Effector memory CD8-positive, alpha-beta T cell (primary cell): ENCODE measurements at regions not wholly inside any gene's neighbourhood (a gene's known extent, or its start where the extent isn't known, plus 50 kb on each side); places are given as distances from the start of the nearest gene placed in this dataset.

ENCODE experiments used
- ATAC-seq: fragments of 150-1000 bp; cut with Tn5 transposase; replicated peaks from 2 replicates; pipeline ENCODE4 v1.10.0; 2021; ENCODE audit warnings: mild to moderate bottlenecking, moderate library complexity
- DNase-seq, 3 experiments: peaks; one replicate each; pipeline ENCODE4 v3.0.0; 2021
- H3K27ac Mint-ChIP-seq, 2 donors: one replicate each; pipeline ENCODE4 v1.8.0; 2022; ENCODE audit warnings: mild to moderate bottlenecking in 2 of 2, mixed read lengths in 2 of 2, moderate library complexity in 2 of 2
- H3K27me3 Mint-ChIP-seq, 2 donors: one replicate each; pipeline ENCODE4 v1.8.0; 2022; ENCODE audit warnings: mixed read lengths in 2 of 2
- H3K36me3 Mint-ChIP-seq: one replicate; pipeline ENCODE4 v1.8.0; 2022; ENCODE audit warnings: mild to moderate bottlenecking, moderate library complexity, mixed read lengths; ENCODE audit not compliant: insufficient read depth
- H3K4me1 Mint-ChIP-seq, 2 donors: one replicate each; pipeline ENCODE4 v1.8.0; 2022; ENCODE audit warnings: low read depth in 2 of 2, mixed read lengths in 2 of 2
- H3K4me3 Mint-ChIP-seq, 2 donors: one replicate each; pipeline ENCODE4 v1.8.0; 2022; ENCODE audit warnings: mild to moderate bottlenecking in 2 of 2, mixed read lengths in 2 of 2, moderate library complexity in 2 of 2
- H3K9me3 Mint-ChIP-seq, 2 donors: one replicate each; pipeline ENCODE4 v1.8.0; 2022; ENCODE audit warnings: mixed read lengths in 2 of 2

DNA sequence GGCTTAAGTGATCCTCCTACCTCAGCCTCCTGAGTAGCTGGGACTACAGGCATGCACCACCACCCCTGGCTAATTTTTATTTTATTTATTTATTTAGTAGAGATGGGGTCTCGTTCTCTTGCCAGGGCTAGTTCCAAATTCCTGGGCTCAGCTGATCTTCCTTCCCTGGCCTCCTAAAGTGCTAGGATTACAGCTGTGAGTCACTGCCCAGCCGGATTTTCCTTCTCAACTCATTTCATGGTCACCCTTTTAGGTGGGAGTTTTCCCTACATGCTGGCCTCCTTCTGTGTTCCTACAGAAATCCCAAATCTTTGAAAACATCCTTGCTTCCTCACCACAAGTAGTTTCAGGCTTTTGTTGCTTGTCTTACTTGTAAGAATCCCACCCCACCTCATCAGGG, 102.1 kb upstream of the SIAH1 start:
- Mint-ChIP-seq H3K27me3 (peaks cover 5 to 30% of the 10 kb centered on the region in 2 donors), H3K4me1 (no peaks in the 10 kb centered on the region), H3K27ac (no peak overlapping the region), H3K4me3 (no peak overlapping the region), H3K36me3 (no peaks in the 10 kb centered on the region), H3K9me3 (no peaks in the 10 kb centered on the region)
- DNase-seq (no peak), ATAC-seq (no peak)

DNA sequence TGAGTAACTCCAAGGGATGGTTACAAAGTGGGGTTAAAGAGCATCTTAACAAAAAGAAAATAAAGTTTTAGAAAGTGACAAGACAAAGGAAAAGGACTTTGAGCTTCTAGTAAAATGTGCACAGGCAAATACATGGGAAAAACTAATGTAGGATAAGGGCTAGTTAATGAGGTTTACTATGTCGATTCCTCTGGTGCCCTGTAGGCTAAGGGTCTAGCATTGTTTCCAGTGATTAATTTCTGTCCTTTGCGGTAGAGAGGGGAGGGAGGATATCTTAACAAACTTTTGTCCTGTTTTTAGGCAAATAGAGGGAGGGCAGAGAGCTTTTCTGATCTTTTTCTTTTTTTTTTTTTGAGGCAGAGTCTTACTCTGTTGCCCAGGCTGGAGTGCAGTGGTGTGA, 96.6 kb upstream of the SIAH1 start:
- Mint-ChIP-seq H3K36me3 (no peaks in the 10 kb centered on the region), H3K27me3 (peaks cover 6 to 28% of the 10 kb centered on the region in 2 donors), H3K4me1 (no peaks in the 10 kb centered on the region), H3K4me3 (no peak overlapping the region), H3K27ac (no peak overlapping the region), H3K9me3 (no peaks in the 10 kb centered on the region)
- ATAC-seq (no peak), DNase-seq (no peak)

DNA sequence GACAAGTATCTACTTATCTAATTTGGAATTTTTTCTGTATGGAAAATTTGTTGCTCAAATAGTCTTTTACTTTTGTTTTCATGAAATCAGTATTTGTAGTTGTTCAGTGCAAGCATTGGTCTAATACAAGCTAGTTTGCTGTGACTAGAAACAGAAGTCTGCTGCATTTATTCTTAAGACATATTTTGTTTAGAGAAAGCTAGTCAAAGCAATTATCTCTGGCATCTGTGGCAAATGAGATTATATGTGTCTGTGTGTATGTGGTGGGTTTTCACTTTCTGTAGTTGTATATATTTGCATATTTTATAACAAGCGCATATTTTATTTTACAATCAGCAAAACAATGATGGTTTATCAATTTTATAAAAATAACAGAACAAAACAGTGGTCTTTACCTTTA, 96.0 kb upstream of the SIAH1 start:
- ATAC-seq: no peak
- H3K4me3 Mint-ChIP-seq: no peak overlapping the region
- H3K36me3 Mint-ChIP-seq: no peaks in the 10 kb centered on the region
- no peak overlapping the region for H3K27ac Mint-ChIP-seq
- H3K9me3 Mint-ChIP-seq: no peaks in the 10 kb centered on the region
- H3K27me3 Mint-ChIP-seq: peaks cover 6 to 28% of the 10 kb centered on the region in 2 donors
- H3K4me1 Mint-ChIP-seq: no peaks in the 10 kb centered on the region
- no peak for DNase-seq

DNA sequence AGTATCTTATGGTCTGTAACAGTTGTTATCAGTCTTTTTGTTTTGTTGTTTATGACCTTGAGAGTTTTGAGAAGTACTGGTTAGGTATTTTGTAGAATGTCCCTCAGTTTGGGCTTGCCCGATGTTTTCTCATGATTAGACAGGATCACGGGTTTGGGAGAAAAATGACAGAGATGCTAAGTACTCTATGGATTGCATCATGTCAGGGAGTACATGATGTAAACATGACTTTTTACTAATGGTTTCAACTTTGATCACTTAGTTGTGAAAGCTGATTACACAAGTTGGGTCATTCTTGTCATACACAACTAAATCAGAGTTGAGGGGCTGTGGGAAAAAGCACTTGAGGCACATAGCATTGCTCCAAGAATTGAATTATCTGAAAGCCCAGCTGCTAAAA, 94.7 kb upstream of the SIAH1 start:
- DNase-seq: no peak

DNA sequence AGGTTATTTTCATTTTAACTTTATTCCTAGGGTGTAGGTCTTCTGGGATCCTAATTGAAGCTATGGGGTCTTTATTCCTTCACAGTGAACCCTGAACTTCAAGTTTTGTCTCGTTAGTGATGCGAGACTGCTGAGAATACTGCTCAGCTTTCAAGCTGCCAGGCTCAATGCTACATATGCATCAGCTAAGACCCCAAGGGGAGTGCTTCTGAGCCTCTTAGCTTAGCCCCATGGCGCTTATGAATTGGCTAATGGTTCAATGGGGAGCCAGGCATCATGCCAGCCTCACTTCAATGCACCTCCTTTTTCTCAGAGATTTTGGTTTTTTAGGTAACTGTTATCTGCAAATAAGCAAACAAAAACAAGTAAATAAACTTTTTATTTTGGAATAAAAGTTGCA, 94.1 kb upstream of the SIAH1 start:
- no peaks in the 10 kb centered on the region for H3K4me1 Mint-ChIP-seq
- no peak overlapping the region for H3K4me3 Mint-ChIP-seq
- no peak for ATAC-seq

More for the DNA sequence above, 94.7 kb upstream of the SIAH1 start:
- Mint-ChIP-seq H3K9me3 (no peaks in the 10 kb centered on the region), H3K4me3 (no peak overlapping the region), H3K27ac (no peak overlapping the region), H3K4me1 (no peaks in the 10 kb centered on the region), H3K36me3 (no peaks in the 10 kb centered on the region), H3K27me3 (peaks cover 6 to 28% of the 10 kb centered on the region in 2 donors)
- ATAC-seq: no peak

DNA sequence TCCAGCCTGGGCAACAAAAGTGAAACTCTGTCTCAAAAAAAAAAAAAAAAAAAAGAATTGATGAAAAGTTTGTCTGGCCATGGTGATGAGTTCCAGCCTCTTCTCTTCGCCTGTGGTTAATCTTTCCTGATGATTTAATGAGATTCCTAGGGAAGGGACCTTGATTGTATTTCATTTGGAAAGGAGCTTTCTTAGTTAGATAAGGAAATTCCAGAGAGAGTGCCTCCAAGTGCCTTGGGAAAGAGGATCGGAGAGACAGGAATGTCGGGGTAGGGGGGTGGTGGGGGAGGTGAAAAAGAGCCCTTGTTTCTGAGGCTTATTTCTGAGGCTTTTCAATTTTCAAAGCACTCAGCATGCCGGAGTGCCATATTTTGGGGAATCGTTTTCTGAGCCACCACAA, 93.2 kb upstream of the SIAH1 start:
- DNase-seq (no peak), ATAC-seq (no peak)
- H3K27ac Mint-ChIP-seq: no peak overlapping the region
- H3K36me3 Mint-ChIP-seq: no peaks in the 10 kb centered on the region
- no peaks in the 10 kb centered on the region for H3K9me3 Mint-ChIP-seq
- no peaks in the 10 kb centered on the region for H3K4me1 Mint-ChIP-seq
- H3K4me3 Mint-ChIP-seq: no peak overlapping the region
- peaks cover 6 to 28% of the 10 kb centered on the region in 2 donors for H3K27me3 Mint-ChIP-seq

More for the DNA sequence above, 94.1 kb upstream of the SIAH1 start:
- H3K27ac Mint-ChIP-seq: no peak overlapping the region
- no peaks in the 10 kb centered on the region for H3K9me3 Mint-ChIP-seq
- no peaks in the 10 kb centered on the region for H3K36me3 Mint-ChIP-seq
- H3K27me3 Mint-ChIP-seq: peaks cover 6 to 28% of the 10 kb centered on the region in 2 donors
- no peak for DNase-seq

DNA sequence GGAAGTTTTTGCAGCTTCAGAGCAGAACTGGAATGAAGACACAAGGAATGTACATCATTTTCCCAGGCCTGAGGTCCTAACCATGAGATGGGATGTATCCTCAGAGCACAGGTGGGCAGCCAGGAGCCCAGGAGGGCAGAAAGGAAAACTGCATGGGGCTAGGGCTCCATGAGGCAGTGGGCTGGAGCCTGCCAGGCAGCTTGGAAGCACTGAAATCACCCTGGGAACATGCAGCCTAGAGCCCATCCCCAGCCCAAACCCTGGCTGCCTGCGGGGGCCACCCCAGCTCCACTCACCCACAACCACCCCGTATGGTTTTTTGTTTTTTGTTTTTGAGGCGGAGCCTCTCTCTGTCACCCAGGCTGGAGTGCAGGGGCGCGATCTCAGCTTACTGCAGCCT, 86.2 kb upstream of the SIAH1 start:
- H3K36me3 Mint-ChIP-seq: no peaks in the 10 kb centered on the region
- no peaks in the 10 kb centered on the region for H3K27me3 Mint-ChIP-seq
- H3K4me3 Mint-ChIP-seq: no peak overlapping the region
- no peak overlapping the region for H3K27ac Mint-ChIP-seq
- DNase-seq (no peak), ATAC-seq (no peak)
- no peaks in the 10 kb centered on the region for H3K9me3 Mint-ChIP-seq
- H3K4me1 Mint-ChIP-seq: no peaks in the 10 kb centered on the region

DNA sequence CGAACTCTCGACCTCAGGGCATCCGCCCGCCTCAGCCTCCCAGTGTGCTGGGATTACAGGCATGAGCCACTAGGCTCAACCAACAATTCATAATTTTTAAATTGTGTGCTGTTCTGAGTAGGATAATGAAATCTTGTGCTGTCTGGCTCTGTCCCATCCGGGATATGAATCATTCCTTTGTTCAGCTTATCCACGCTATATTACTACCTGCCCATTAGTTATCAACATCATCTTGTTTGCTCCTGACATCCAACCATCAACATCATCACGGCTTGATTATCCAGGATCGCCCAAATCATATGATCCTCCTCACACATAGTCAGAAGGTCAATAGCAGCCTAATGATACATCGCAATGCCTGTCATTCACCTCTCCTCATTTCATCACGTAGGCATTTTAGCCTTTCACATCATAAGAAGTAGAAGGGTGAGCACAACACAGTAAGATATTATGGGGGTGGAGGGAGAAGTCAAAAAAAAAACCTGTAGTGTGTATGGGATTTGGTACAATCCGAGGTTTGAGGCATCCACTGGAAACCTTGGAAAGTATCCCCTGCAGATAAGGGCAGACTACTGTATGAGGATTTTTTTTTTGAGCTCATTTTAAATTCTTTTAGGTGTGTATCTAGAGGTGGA, 77.0 kb upstream of the SIAH1 start:
- no peak for DNase-seq
- no peaks in the 10 kb centered on the region for H3K27me3 Mint-ChIP-seq
- no peaks in the 10 kb centered on the region for H3K36me3 Mint-ChIP-seq
- ATAC-seq: no peak
- H3K27ac Mint-ChIP-seq: no peak overlapping the region
- no peaks in the 10 kb centered on the region for H3K9me3 Mint-ChIP-seq
- H3K4me1 Mint-ChIP-seq: peaks cover 4 to 10% of the 10 kb centered on the region in 2 donors
- H3K4me3 Mint-ChIP-seq: no peak overlapping the region

DNA sequence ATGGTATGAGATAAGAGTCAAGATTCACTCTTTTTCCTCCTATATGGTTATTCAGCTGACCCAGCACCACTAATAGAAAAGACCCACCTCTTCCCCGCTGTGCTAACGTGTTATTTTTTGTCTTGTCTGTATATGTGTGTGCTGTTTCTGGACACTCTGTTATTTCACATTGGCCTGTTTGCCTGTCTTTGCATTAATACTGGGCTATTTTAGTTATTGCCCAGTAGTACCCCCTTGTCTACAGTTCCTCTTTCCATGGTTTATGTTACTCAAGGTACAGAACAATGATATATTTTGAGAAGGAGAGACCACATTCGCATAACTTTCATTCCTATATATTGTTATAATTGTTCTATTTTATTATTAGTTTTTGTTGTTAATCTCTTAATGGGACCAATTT, 74.0 kb upstream of the SIAH1 start:
- Mint-ChIP-seq H3K36me3 (no peaks in the 10 kb centered on the region), H3K27ac (peak overlapping the region; percentile 71 to 90), H3K27me3 (no peaks in the 10 kb centered on the region), H3K9me3 (no peaks in the 10 kb centered on the region), H3K4me3 (no peak overlapping the region), H3K4me1 (peaks cover 4 to 18% of the 10 kb centered on the region in 2 donors)
- ATAC-seq: no peak
- no peak for DNase-seq

DNA sequence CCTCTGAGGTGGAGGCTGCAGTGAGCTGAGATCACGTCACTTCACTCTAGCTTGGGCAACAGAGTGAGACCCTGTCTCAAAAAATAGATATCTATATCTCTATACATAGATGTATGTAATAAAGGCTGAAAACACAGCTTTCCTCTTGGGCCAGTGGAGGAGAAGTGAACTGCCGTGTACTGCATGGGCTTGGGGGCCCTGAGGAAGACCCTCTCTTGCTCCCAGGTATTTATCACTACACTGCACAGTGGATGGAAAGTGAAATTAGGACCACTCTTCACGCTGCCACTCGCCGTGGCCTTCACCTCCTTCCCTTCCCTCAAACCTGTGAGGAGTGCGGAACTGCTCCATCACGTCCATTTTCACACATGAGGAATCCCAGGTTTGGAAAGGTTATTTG, 68.8 kb upstream of the SIAH1 start:
- H3K4me3 Mint-ChIP-seq: no peak overlapping the region
- H3K27ac Mint-ChIP-seq: no peak overlapping the region
- no peaks in the 10 kb centered on the region for H3K27me3 Mint-ChIP-seq
- peaks cover 2 to 11% of the 10 kb centered on the region in 2 donors for H3K4me1 Mint-ChIP-seq
- DNase-seq (no peak), ATAC-seq (no peak)
- H3K9me3 Mint-ChIP-seq: no peaks in the 10 kb centered on the region
- H3K36me3 Mint-ChIP-seq: no peaks in the 10 kb centered on the region

DNA sequence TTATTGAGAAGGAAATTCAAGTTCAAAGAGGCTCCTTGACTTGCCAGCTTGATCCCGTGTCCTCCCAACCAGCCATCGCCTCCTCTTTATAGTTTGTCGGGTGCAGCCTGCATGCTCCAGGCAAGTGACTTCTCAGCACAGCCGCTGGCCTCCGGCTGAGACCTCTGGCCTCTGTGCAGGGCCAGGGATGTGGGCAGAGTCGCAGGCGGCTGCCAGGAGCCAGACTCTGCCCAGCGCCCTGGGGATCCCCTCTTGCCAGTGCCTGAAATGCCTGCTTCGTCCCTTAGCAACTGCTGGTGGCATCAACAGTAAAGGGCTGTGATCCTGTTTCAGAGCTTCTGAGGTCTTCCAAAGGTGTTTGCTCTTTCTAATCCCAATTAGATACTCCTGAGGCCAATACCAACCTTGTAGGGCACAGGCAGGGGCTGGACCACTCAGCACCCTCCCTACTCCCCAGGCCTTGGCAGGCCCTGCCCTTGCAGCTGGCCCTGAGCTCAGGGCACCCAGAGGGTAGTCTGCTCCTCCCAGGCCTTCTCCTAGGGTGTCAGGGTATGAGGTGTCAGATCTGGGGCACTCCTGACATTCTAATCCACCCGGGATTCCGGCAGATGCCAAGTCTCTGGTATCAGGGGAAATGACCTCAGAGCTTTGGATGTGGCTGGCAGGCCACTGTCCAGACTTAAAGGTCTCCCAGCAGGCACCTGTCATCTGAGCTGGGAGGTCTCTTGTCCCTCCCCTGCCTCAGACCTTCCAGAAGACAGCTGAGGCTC, 68.0 kb upstream of the SIAH1 start:
- DNase-seq (no peak), ATAC-seq (no peak)
- Mint-ChIP-seq H3K9me3 (no peaks in the 10 kb centered on the region), H3K27me3 (no peaks in the 10 kb centered on the region), H3K4me1 (peaks cover 0 to 7% of the 10 kb centered on the region in 2 donors), H3K4me3 (no peak overlapping the region), H3K27ac (peak overlapping the region in 1 of 2 donors; percentile 22), H3K36me3 (no peaks in the 10 kb centered on the region)

DNA sequence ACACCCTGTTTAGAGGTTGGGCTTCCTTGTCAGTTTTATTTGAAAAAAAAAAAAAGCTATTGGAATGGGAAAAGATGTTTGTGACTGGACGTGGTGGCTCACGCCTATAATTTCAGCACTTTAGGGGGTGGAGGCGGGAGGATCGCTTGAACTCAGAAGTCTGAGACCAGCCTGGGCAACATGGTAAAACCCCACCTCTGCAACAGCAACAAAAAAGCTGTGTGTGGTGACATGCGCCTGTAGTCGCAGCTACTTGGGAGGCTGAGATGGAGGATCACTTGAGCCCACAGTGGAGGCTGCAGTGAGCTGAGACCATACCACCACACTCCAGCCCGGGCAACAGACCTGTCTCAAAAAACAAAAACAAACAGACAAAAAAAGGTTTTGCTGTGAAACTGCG, 66.1 kb upstream of the SIAH1 start:
- no peaks in the 10 kb centered on the region for H3K36me3 Mint-ChIP-seq

DNA sequence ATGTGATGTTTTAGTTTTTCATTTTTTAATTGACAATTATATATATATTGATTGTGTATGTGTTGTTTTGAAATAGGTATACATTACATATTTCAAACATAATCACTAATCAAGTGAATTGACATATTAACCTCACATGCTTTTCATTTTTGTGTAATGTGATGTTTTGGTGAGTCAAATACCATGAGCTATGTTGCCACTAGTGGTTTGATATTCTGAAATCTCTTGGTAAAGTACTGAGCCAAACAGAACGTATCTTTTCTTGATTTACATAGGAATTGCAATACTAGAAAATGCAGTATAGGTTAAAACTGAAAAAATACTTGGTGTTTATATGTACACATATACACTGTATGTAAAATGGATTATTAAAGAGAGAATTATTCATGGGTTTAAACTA, 65.2 kb upstream of the SIAH1 start:
- no peaks in the 10 kb centered on the region for H3K36me3 Mint-ChIP-seq
- H3K4me3 Mint-ChIP-seq: no peak overlapping the region
- H3K27ac Mint-ChIP-seq: no peak overlapping the region
- H3K27me3 Mint-ChIP-seq: no peaks in the 10 kb centered on the region
- DNase-seq (no peak), ATAC-seq (no peak)
- H3K9me3 Mint-ChIP-seq: no peaks in the 10 kb centered on the region
- H3K4me1 Mint-ChIP-seq: peaks cover 0 to 3% of the 10 kb centered on the region in 2 donors

More for the DNA sequence above, 66.1 kb upstream of the SIAH1 start:
- Mint-ChIP-seq H3K9me3 (no peaks in the 10 kb centered on the region), H3K4me3 (no peak overlapping the region), H3K4me1 (peaks cover 0 to 4% of the 10 kb centered on the region in 2 donors), H3K27ac (peak overlapping the region in 1 of 2 donors; percentile 38), H3K27me3 (no peaks in the 10 kb centered on the region)
- ATAC-seq (no peak), DNase-seq (no peak)

DNA sequence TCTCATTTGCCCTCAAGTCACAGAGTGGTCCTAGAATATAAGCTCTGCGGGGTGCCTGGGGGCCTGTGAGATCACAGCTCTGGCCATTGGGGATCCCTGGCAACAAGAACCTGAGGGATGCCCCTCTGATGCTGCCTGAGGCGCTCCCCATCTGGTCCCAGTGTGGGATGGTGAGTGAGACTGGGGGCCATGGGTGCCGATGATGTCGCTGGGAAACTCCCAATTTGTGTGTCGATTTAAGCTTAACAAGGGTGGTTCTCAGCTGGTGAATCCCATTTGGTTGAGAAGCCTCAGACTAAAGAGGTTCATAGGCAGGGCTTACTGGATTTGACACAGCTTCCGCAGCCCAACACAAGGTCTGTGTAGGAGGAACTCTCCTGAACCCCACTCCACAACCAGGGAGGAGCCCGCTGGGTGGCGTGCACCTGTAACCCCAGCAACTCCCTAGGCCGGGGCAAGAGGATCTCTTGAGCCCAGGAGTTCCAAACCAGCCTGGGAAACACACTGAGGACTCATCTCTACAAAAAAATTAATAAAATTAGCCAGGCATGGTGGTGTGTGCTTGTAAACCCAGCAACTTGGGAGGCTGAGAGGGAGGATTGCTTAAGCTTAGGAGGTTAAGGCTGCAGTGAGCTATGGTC, 63.7 kb upstream of the SIAH1 start:
- no peaks in the 10 kb centered on the region for H3K9me3 Mint-ChIP-seq
- H3K4me1 Mint-ChIP-seq: no peaks in the 10 kb centered on the region
- H3K36me3 Mint-ChIP-seq: no peaks in the 10 kb centered on the region
- H3K27me3 Mint-ChIP-seq: no peaks in the 10 kb centered on the region
- DNase-seq (no peak), ATAC-seq (no peak)
- no peak overlapping the region for H3K27ac Mint-ChIP-seq
- H3K4me3 Mint-ChIP-seq: no peak overlapping the region
